NOMO-1 treated with DMSO at 0.1 percent for 48 hours (cell line): ENCODE measurements at regions not wholly inside any gene's neighbourhood (a gene's known extent, or its start where the extent isn't known, plus 50 kb on each side); places are given as distances from the start of the nearest gene placed in this dataset.

ENCODE experiments used
- DNase-seq: peaks from one replicate; lab custom pipeline; 2025; ENCODE audit not compliant: unreplicated experiment; lab: John Stamatoyannopoulos, UW

- no peak for DNase-seq
These were observed 110.6 kb upstream of the ANO1 start for GRCh38 chr11:69967484-69967883.

GRCh38 chr11:69968396-69969347 lies 109.4 kb upstream of the ANO1 start:
- DNase-seq: no peak

- DNase-seq: no peak
These were observed 108.0 kb upstream of the ANO1 start for GRCh38 chr11:69969890-69970784.

GRCh38 chr11:69970785-69971535 lies 107.2 kb upstream of the ANO1 start:
- no peak for DNase-seq

- DNase-seq: no peak
These were observed 106.4 kb upstream of the ANO1 start for GRCh38 chr11:69971741-69972140.

GRCh38 chr11:69972351-69972802 lies 105.7 kb upstream of the ANO1 start:
- DNase-seq: no peak

- DNase-seq: no peak
These were observed 103.6 kb upstream of the ANO1 start for GRCh38 chr11:69974528-69974927.

GRCh38 chr11:69975822-69976221 lies 102.3 kb upstream of the ANO1 start:
- DNase-seq: no peak

GRCh38 chr11:69976794-69977193 lies 101.3 kb upstream of the ANO1 start:
- no peak for DNase-seq

GRCh38 chr11:69977951-69978350 lies 100.2 kb upstream of the ANO1 start:
- no peak for DNase-seq

GRCh38 chr11:69978841-69979614 lies 99.1 kb upstream of the ANO1 start:
- DNase-seq: no peak

GRCh38 chr11:69979632-69980031 lies 98.5 kb upstream of the ANO1 start:
- DNase-seq: no peak

GRCh38 chr11:69981119-69981784 lies 96.9 kb upstream of the ANO1 start:
- DNase-seq: no peak

- peak; percentile 65 for DNase-seq
These were observed 95.2 kb upstream of the ANO1 start for GRCh38 chr11:69982690-69983570.

GRCh38 chr11:69983571-69983877 lies 94.6 kb upstream of the ANO1 start:
- no peak for DNase-seq

GRCh38 chr11:69983897-69984438 lies 94.1 kb upstream of the ANO1 start:
- no peak for DNase-seq

- no peak for DNase-seq
These were observed 93.5 kb upstream of the ANO1 start for GRCh38 chr11:69984457-69985261.

GRCh38 chr11:69985331-69985640 lies 92.8 kb upstream of the ANO1 start:
- DNase-seq: no peak
